Epithelial cell of proximal tubule (primary cell): ENCODE measurements at regions not wholly inside any gene's neighbourhood (a gene's known extent, or its start where the extent isn't known, plus 50 kb on each side); places are given as distances from the start of the nearest gene placed in this dataset.
A peak's percentile ranks its signal among the peaks of the same experiment; 100 is the strongest.

Source experiments
- DNase-seq: peaks from one replicate; pipeline ENCODE4 v3.0.0-alpha.2; 2011; ENCODE audit warnings: low read depth
- H3K4me3 ChIP-seq: 2 replicates; pipeline ENCODE4 v1.5.1; 2011; ENCODE audit warnings: low read depth, mild to moderate bottlenecking, low read length
- CTCF ChIP-seq: conservative IDR thresholded peaks from 2 replicates; pipeline ENCODE4 v1.5.1; 2012; ENCODE audit warnings: low read depth, mild to moderate bottlenecking, low read length

- H3K4me3 ChIP-seq = no peak overlapping the region
- TF ChIP-seq CTCF = peak; percentile 7
- no peak for DNase-seq
These were observed 298.5 kb upstream of the MME start for GRCh38 chr3:154781595-154781994.

GRCh38 chr3:154780263-154780662 lies 299.9 kb upstream of the MME start:
- H3K4me3 ChIP-seq = no peak overlapping the region
- DNase-seq = no peak
- TF ChIP-seq CTCF = no peak

GRCh38 chr3:154779571-154779970 lies 300.5 kb upstream of the MME start:
- H3K4me3 ChIP-seq = no peak overlapping the region
- TF ChIP-seq CTCF = no peak
- DNase-seq = no peak

- no peak for TF ChIP-seq CTCF
- DNase-seq = no peak
These were observed 302.1 kb upstream of the MME start for GRCh38 chr3:154778057-154778456.

GRCh38 chr3:154776549-154777225 lies 303.4 kb upstream of the MME start:
- H3K4me3 ChIP-seq = no peak overlapping the region
- no peak for TF ChIP-seq CTCF
- no peak for DNase-seq

More at GRCh38 chr3:154778057-154778456, 302.1 kb upstream of the MME start:
- no peak overlapping the region for H3K4me3 ChIP-seq

- no peak for DNase-seq
These were observed 304.1 kb upstream of the MME start for GRCh38 chr3:154775821-154776548.

More at GRCh38 chr3:154775821-154776548, 304.1 kb upstream of the MME start:
- TF ChIP-seq CTCF = no peak
- H3K4me3 ChIP-seq = no peak overlapping the region
